BJ (cell line): ENCODE measurements at regions not wholly inside any gene's neighbourhood (a gene's known extent, or its start where the extent isn't known, plus 50 kb on each side); places are given as distances from the start of the nearest gene placed in this dataset.

Source experiments
- CTCF ChIA-PET: fragments of 350-600 bp; formaldehyde crosslinking; extraction: SDS; loops from one replicate; lab custom pipeline; 2021; ENCODE audit warnings: antibody characterized with exemption, inconsistent platforms; lab: Yijun Ruan, JAX
- POLR2A ChIA-PET: fragments of 300-600 bp; sonication (Branson Sonifier 250); formaldehyde crosslinking; extraction: SDS; loops from one replicate; lab custom pipeline; 2021; ENCODE audit warnings: antibody characterized with exemption; lab: Charles Lee
- DNase-seq: peaks from one replicate; pipeline ENCODE4 v3.0.0-alpha.2; 2011; ENCODE audit warnings: low read depth
- H3K27me3 ChIP-seq: 2 replicates; pipeline ENCODE4 v1.6.0; 2011; ENCODE audit warnings: low read length; ENCODE audit not compliant: control insufficient read depth, insufficient read depth
- H3K36me3 ChIP-seq: 2 replicates; pipeline ENCODE4 v1.5.1; 2011; ENCODE audit warnings: low read length; ENCODE audit not compliant: control insufficient read depth, insufficient read depth
- H3K4me3 ChIP-seq: 2 replicates; pipeline ENCODE4 v1.5.1; 2011; ENCODE audit warnings: low read depth, mild to moderate bottlenecking, control low read depth, low read length
- CTCF ChIP-seq: IDR thresholded peaks from 2 replicates; pipeline ENCODE4 v1.5.1; 2011; ENCODE audit warnings: low read depth, mild to moderate bottlenecking, control low read depth, inconsistent platforms, low read length, moderate library complexity; ENCODE audit not compliant: insufficient read depth

- ChIA-PET POLR2A (no interaction called here), CTCF (no interaction called here)
- Histone ChIP-seq H3K27me3 (no peaks in the 10 kb centered on the region), H3K4me3 (no peak overlapping the region), H3K36me3 (no peaks in the 10 kb centered on the region)
- no peak for TF ChIP-seq CTCF
- no peak for DNase-seq
Measured at GRCh38 chr7:20971219-20971618, 184.5 kb upstream of the SP8 start.

GRCh38 chr7:20980232-20980631 lies 193.5 kb upstream of the SP8 start:
- POLR2A ChIA-PET: no interaction called here

GRCh38 chr7:20980668-20981264 lies 194.1 kb upstream of the SP8 start:
- POLR2A ChIA-PET: no interaction called here
- no peak for DNase-seq
- no peaks in the 10 kb centered on the region for H3K27me3 ChIP-seq
- CTCF ChIA-PET: interaction anchor here (1.0 kb wide), 1 partner anchor 11 kb away, joined by 3 read pairs; no protein-coding TSS in a partner anchor
- TF ChIP-seq CTCF: no peak
- no peak overlapping the region for H3K4me3 ChIP-seq
- H3K36me3 ChIP-seq: no peaks in the 10 kb centered on the region

More at GRCh38 chr7:20980232-20980631, 193.5 kb upstream of the SP8 start:
- no peak overlapping the region for H3K4me3 ChIP-seq
- TF ChIP-seq CTCF: no peak
- H3K36me3 ChIP-seq: no peaks in the 10 kb centered on the region
- H3K27me3 ChIP-seq: no peaks in the 10 kb centered on the region
- CTCF ChIA-PET: interaction anchor here (1.0 kb wide), 1 partner anchor 11 kb away, joined by 3 read pairs; no protein-coding TSS in a partner anchor
- DNase-seq: no peak

GRCh38 chr7:20988340-20988739 lies 201.7 kb upstream of the SP8 start:
- no peaks in the 10 kb centered on the region for H3K27me3 ChIP-seq
- ChIA-PET POLR2A (no interaction called here), CTCF (interaction anchor here (1.4 kb wide), 1 partner anchor 14 kb away, joined by 4 read pairs; no protein-coding TSS in a partner anchor)
- TF ChIP-seq CTCF: no peak
- H3K36me3 ChIP-seq: no peaks in the 10 kb centered on the region
- H3K4me3 ChIP-seq: no peak overlapping the region
- no peak for DNase-seq

- ChIA-PET CTCF (no interaction called here), POLR2A (no interaction called here)
- Histone ChIP-seq H3K36me3 (no peaks in the 10 kb centered on the region), H3K27me3 (no peaks in the 10 kb centered on the region), H3K4me3 (no peak overlapping the region)
- no peak for TF ChIP-seq CTCF
- no peak for DNase-seq
Measured at GRCh38 chr7:20991544-20991943, 204.9 kb upstream of the SP8 start.
